Sigmoid colon (tissue), 6 donors: ENCODE measurements at regions not wholly inside any gene's neighbourhood (a gene's known extent, or its start where the extent isn't known, plus 50 kb on each side); places are given as distances from the start of the nearest gene placed in this dataset.

Experiments used
- DNase-seq: peaks from one replicate; pipeline ENCODE4 v3.0.0-alpha.2; 2019
- H3K27ac ChIP-seq, 4 donors: fragments of 200-600 bp; sonication (generic); one replicate each; pipeline ENCODE4 v1.5.1; 2016 to 2019; ENCODE audit warnings: mild to moderate bottlenecking in 1 of 4
- H3K27me3 ChIP-seq, 3 donors: fragments of 200-600 bp; sonication (generic); one replicate each; pipeline ENCODE4 v1.5.1; 2019; ENCODE audit warnings: mild to moderate bottlenecking in 1 of 3
- H3K36me3 ChIP-seq, 4 donors: fragments of 200-600 bp; sonication (generic); one replicate each; pipeline ENCODE4 v1.5.1; 2016 to 2019
- H3K4me1 ChIP-seq, 4 donors: fragments of 200-600 bp; sonication (generic); one replicate each; pipeline ENCODE4 v1.5.1; 2017 to 2019
- H3K4me3 ChIP-seq, 4 donors: fragments of 200-600 bp; sonication (generic); one replicate each; pipeline ENCODE4 v1.5.1; 2017 to 2019; ENCODE audit warnings: mild to moderate bottlenecking in 2 of 4, moderate library complexity in 1 of 4
- H3K9me3 ChIP-seq, 4 donors: fragments of 200-600 bp in 3 of 4; sonication (generic) in 3 of 4; one replicate each; pipeline versions ENCODE4 v1.5.1 to v1.6.1; 2013 to 2019
- CTCF ChIP-seq, 4 experiments: fragments of 450-650 bp in 3 of 4; fragments of 200-600 bp in 1 of 4; IDR thresholded peaks; one replicate each; pipeline ENCODE4 v1.5.1; 2016 to 2019; ENCODE audit warnings: antibody characterized with exemption in 4 of 4, mild to moderate bottlenecking in 3 of 4, moderate library complexity in 2 of 4
- EP300 ChIP-seq, 4 donors: sonication (generic); formaldehyde crosslinking; IDR thresholded peaks; one replicate each; pipeline ENCODE4 v1.6.1; 2017; ENCODE audit warnings: antibody characterized with exemption in 4 of 4
- POLR2A ChIP-seq, 2 donors: fragments of 450-650 bp; IDR thresholded peaks; one replicate each; pipeline ENCODE4 v1.6.1; 2016; ENCODE audit warnings: antibody characterized with exemption in 2 of 2, mild to moderate bottlenecking in 2 of 2, moderate library complexity in 2 of 2
- POLR2AphosphoS5 ChIP-seq, 4 donors: sonication (generic); formaldehyde crosslinking; IDR thresholded peaks; one replicate each; pipeline ENCODE4 v1.6.1; 2017; ENCODE audit warnings: antibody characterized with exemption in 4 of 4
- whole genome bisulfite sequencing, 2 donors: extraction: QIAGEN DNeasy Blood & Tissue Kit; methylation state at CpG; one replicate each; pipeline ENCODE4 v1.1.7; 2013; 5-methylcytosine and 5-hydroxymethylcytosine counted together
- intact Hi-C: fragments of 100-400 bp; cut with DNase I; formaldehyde crosslinking; loops from one replicate; pipeline ENCODE4 v1.15.1; 2023
- donor health status: healthy with polysubstance abuse.
- donor health status: healthy.

- no peak overlapping the region for H3K27ac ChIP-seq
- H3K27me3 ChIP-seq = no peaks in the 10 kb centered on the region
- no peak overlapping the region for H3K4me3 ChIP-seq
- no peaks in the 10 kb centered on the region for H3K9me3 ChIP-seq
- H3K4me1 ChIP-seq = peaks cover 0 to 25% (median 8%) of the 10 kb centered on the region in 4 donors
- TF ChIP-seq EP300 (IDR thresholded peaks at IDR 0.05) = no peak
- TF ChIP-seq CTCF (IDR thresholded peaks at IDR 0.05) = no peak
- no peaks in the 10 kb centered on the region for H3K36me3 ChIP-seq
- intact Hi-C loops = no loop called here
- 29 to 65% methylated on average over 3 of the region's 3 CpGs for WGBS, 2 donors
- no peak for DNase-seq
Observed at GRCh38 chr13:74025369-74025768, 108.8 kb downstream of the KLF12 start.

- Histone ChIP-seq H3K36me3 (no peaks in the 10 kb centered on the region), H3K27ac (no peak overlapping the region), H3K27me3 (no peaks in the 10 kb centered on the region)
Observed at GRCh38 chr13:74024856-74025255, 109.3 kb downstream of the KLF12 start.

GRCh38 chr13:74024314-74024713 is 109.9 kb downstream of the KLF12 start:
- no peak overlapping the region for H3K4me3 ChIP-seq
- 64 to 80% methylated on average over 4 of the region's 4 CpGs for WGBS, 2 donors
- DNase-seq = no peak
- TF ChIP-seq POLR2A (IDR thresholded peaks at IDR 0.05) (no peak), POLR2AphosphoS5 (IDR thresholded peaks at IDR 0.05) (no peak), CTCF (IDR thresholded peaks at IDR 0.05) (no peak), EP300 (IDR thresholded peaks at IDR 0.05) (no peak)
- intact Hi-C loops = no loop called here
- H3K27ac ChIP-seq = no peak overlapping the region
- H3K9me3 ChIP-seq = no peaks in the 10 kb centered on the region
- no peaks in the 10 kb centered on the region for H3K36me3 ChIP-seq
- peaks cover 0 to 23% (median 8%) of the 10 kb centered on the region in 4 donors for H3K4me1 ChIP-seq
- H3K27me3 ChIP-seq = no peaks in the 10 kb centered on the region

More at GRCh38 chr13:74024856-74025255, 109.3 kb downstream of the KLF12 start:
- intact Hi-C loops = no loop called here
- Histone ChIP-seq H3K4me3 (no peak overlapping the region), H3K4me1 (peaks cover 0 to 25% (median 8%) of the 10 kb centered on the region in 4 donors), H3K9me3 (no peaks in the 10 kb centered on the region)
- no peak for DNase-seq
- no peak for TF ChIP-seq POLR2AphosphoS5 (IDR thresholded peaks at IDR 0.05)
- no peak for TF ChIP-seq EP300 (IDR thresholded peaks at IDR 0.05)
- no peak for TF ChIP-seq CTCF (IDR thresholded peaks at IDR 0.05)
- no peak for TF ChIP-seq POLR2A (IDR thresholded peaks at IDR 0.05)

GRCh38 chr13:74023484-74023883 is 110.7 kb downstream of the KLF12 start:
- Histone ChIP-seq H3K9me3 (no peaks in the 10 kb centered on the region), H3K36me3 (no peaks in the 10 kb centered on the region), H3K4me1 (peaks cover 0 to 17% (median 8%) of the 10 kb centered on the region in 4 donors), H3K27ac (no peak overlapping the region), H3K4me3 (no peak overlapping the region), H3K27me3 (no peaks in the 10 kb centered on the region)
- WGBS, 2 donors = 94 to 100% methylated on average over 2 of the region's 2 CpGs
- no peak for DNase-seq
- intact Hi-C loops = no loop called here
- TF ChIP-seq POLR2AphosphoS5 (IDR thresholded peaks at IDR 0.05) = no peak
- no peak for TF ChIP-seq EP300 (IDR thresholded peaks at IDR 0.05)
- TF ChIP-seq CTCF (IDR thresholded peaks at IDR 0.05) = no peak
- no peak for TF ChIP-seq POLR2A (IDR thresholded peaks at IDR 0.05)

GRCh38 chr13:74021505-74021904 is 112.7 kb downstream of the KLF12 start:
- 22 to 78% methylated on average over 2 of the region's 2 CpGs for WGBS, 2 donors
- no peaks in the 10 kb centered on the region for H3K9me3 ChIP-seq
- H3K27me3 ChIP-seq = no peaks in the 10 kb centered on the region
- H3K36me3 ChIP-seq = no peaks in the 10 kb centered on the region
- TF ChIP-seq POLR2AphosphoS5 (IDR thresholded peaks at IDR 0.05) = no peak
- no peak for TF ChIP-seq CTCF (IDR thresholded peaks at IDR 0.05)
- TF ChIP-seq POLR2A (IDR thresholded peaks at IDR 0.05) = no peak
- TF ChIP-seq EP300 (IDR thresholded peaks at IDR 0.05) = no peak
- peaks cover 0 to 13% (median 7%) of the 10 kb centered on the region in 4 donors for H3K4me1 ChIP-seq
- no peak overlapping the region for H3K4me3 ChIP-seq
- no peak overlapping the region for H3K27ac ChIP-seq
- no peak for DNase-seq
- intact Hi-C loops = no loop called here
